Trophoblast cell (in vitro differentiated cells and primary cell): ENCODE measurements at regions not wholly inside any gene's neighbourhood (a gene's known extent, or its start where the extent isn't known, plus 50 kb on each side); places are given as distances from the start of the nearest gene placed in this dataset.

Experiments used
- DNase-seq, 2 donors: peaks; one replicate each; pipeline ENCODE4 v3.0.0-alpha.2; 2016
- H2AFZ ChIP-seq: 2 replicates; pipeline ENCODE4 v1.6.1; 2013; ENCODE audit warnings: low read length, moderate library complexity, mild to moderate bottlenecking; ENCODE audit not compliant: insufficient read depth, poor library complexity
- H2AK5ac ChIP-seq: 2 replicates; pipeline ENCODE4 v1.6.1; 2013; ENCODE audit warnings: mild to moderate bottlenecking, low read length
- H2BK120ac ChIP-seq: 2 replicates; pipeline ENCODE4 v1.6.1; 2013; ENCODE audit warnings: low read length, mild to moderate bottlenecking, moderate library complexity; ENCODE audit not compliant: insufficient read depth, poor library complexity
- H2BK12ac ChIP-seq: 2 replicates; pipeline ENCODE4 v1.6.1; 2013; ENCODE audit warnings: mild to moderate bottlenecking, low read length, moderate library complexity
- H2BK5ac ChIP-seq: 2 replicates; pipeline ENCODE4 v1.6.1; 2013; ENCODE audit warnings: low read length, low read depth, moderate library complexity, mild to moderate bottlenecking; ENCODE audit not compliant: poor library complexity
- H3K14ac ChIP-seq: 2 replicates; pipeline ENCODE4 v1.6.1; 2013; ENCODE audit warnings: mild to moderate bottlenecking, low read length
- H3K18ac ChIP-seq: 2 replicates; pipeline ENCODE4 v1.6.1; 2013; ENCODE audit warnings: mild to moderate bottlenecking, low read length
- H3K23ac ChIP-seq: 2 replicates; pipeline ENCODE4 v1.6.1; 2013; ENCODE audit warnings: low read length
- H3K27ac ChIP-seq: 2 replicates; pipeline ENCODE4 v1.5.1; 2013; ENCODE audit warnings: low read depth, mild to moderate bottlenecking, inconsistent platforms, low read length, moderate library complexity
- H3K27me3 ChIP-seq: 2 replicates; pipeline ENCODE4 v1.6.1; 2013; ENCODE audit warnings: inconsistent platforms, mild to moderate bottlenecking, low read length, moderate library complexity; ENCODE audit not compliant: insufficient read depth
- H3K36me3 ChIP-seq, 2 experiments: 1 replicate in 1 of 2; 2 replicates in 1 of 2; pipeline ENCODE4 v1.6.1; 2013; ENCODE audit warnings: low read length in 2 of 2, mild to moderate bottlenecking in 2 of 2, moderate library complexity in 1 of 2; ENCODE audit not compliant: insufficient read depth in 2 of 2, control insufficient read depth in 1 of 2
- H3K4ac ChIP-seq: 2 replicates; pipeline ENCODE4 v1.6.1; 2013; ENCODE audit warnings: low read depth, mild to moderate bottlenecking, low read length, moderate library complexity
- H3K4me1 ChIP-seq, 2 experiments: 1 replicate in 1 of 2; 2 replicates in 1 of 2; pipeline ENCODE4 v1.6.1; 2013; ENCODE audit warnings: low read length in 2 of 2, mild to moderate bottlenecking in 2 of 2, moderate library complexity in 1 of 2; ENCODE audit not compliant: insufficient read depth in 2 of 2, control insufficient read depth in 1 of 2
- H3K4me2 ChIP-seq: 2 replicates; pipeline ENCODE4 v1.6.1; 2013; ENCODE audit warnings: inconsistent platforms, mild to moderate bottlenecking, low read length, moderate library complexity
- H3K4me3 ChIP-seq: 2 replicates; pipeline ENCODE4 v1.5.1; 2013; ENCODE audit warnings: mild to moderate bottlenecking, low read depth, low read length, inconsistent platforms
- H3K79me1 ChIP-seq: one replicate; pipeline ENCODE4 v1.6.1; 2013; ENCODE audit warnings: low read length
- H3K79me2 ChIP-seq: 2 replicates; pipeline ENCODE4 v1.6.1; 2013; ENCODE audit warnings: low read length, mild to moderate bottlenecking; ENCODE audit not compliant: control insufficient read depth, insufficient read depth, poor library complexity
- H3K9ac ChIP-seq: 2 replicates; pipeline ENCODE4 v1.6.1; 2013; ENCODE audit warnings: mild to moderate bottlenecking, low read length
- H3K9me3 ChIP-seq: 2 replicates; pipeline ENCODE4 v1.6.1; 2013; ENCODE audit warnings: low read depth, mild to moderate bottlenecking, control low read depth, inconsistent platforms, low read length; ENCODE audit not compliant: insufficient read depth
- H4K12ac ChIP-seq: 2 replicates; pipeline ENCODE4 v1.6.1; 2013; ENCODE audit warnings: low read depth, mild to moderate bottlenecking, low read length, moderate library complexity
- H4K8ac ChIP-seq: 2 replicates; pipeline ENCODE4 v1.6.1; 2013; ENCODE audit warnings: low read depth, mild to moderate bottlenecking, low read length, moderate library complexity
- H4K91ac ChIP-seq: one replicate; pipeline ENCODE4 v1.6.1; 2013; ENCODE audit warnings: low read depth, mild to moderate bottlenecking, low read length, moderate library complexity
- WGBS: extraction: QIAGEN DNeasy Blood & Tissue Kit; methylation state at CpG from one replicate; pipeline ENCODE4 v1.1.7; 2013; ENCODE audit warnings: missing lambda C conversion rate; ENCODE audit not compliant: insufficient read length, insufficient coverage; ENCODE audit errors: extremely low coverage; 5-methylcytosine and 5-hydroxymethylcytosine counted together

GRCh38 chr5:74935752-74936091, 69.5 kb upstream of the FAM169A start:
- no peaks in the 10 kb centered on the region for H3K27me3 ChIP-seq
- H3K4me1 ChIP-seq, result no peaks in the 10 kb centered on the region
- H3K27ac ChIP-seq, result no peak overlapping the region
- no peak overlapping the region for H2AK5ac ChIP-seq
- no peak overlapping the region for H2BK12ac ChIP-seq
- no peak overlapping the region for H3K18ac ChIP-seq
- H2BK5ac ChIP-seq, result no peak overlapping the region
- no peaks in the 10 kb centered on the region for H3K79me2 ChIP-seq
- no peak overlapping the region for H2BK120ac ChIP-seq
- H3K23ac ChIP-seq, result no peak overlapping the region
- no peak overlapping the region for H3K4me2 ChIP-seq
- H4K12ac ChIP-seq, result no peak overlapping the region
- H3K9me3 ChIP-seq, result no peaks in the 10 kb centered on the region
- H4K8ac ChIP-seq, result no peak overlapping the region
- no peak overlapping the region for H4K91ac ChIP-seq
- H3K14ac ChIP-seq, result no peak overlapping the region
- H3K79me1 ChIP-seq, result no peaks in the 10 kb centered on the region
- no peak overlapping the region for H3K4ac ChIP-seq
- H3K9ac ChIP-seq, result no peak overlapping the region
- H3K36me3 ChIP-seq, result no peaks in the 10 kb centered on the region
- no CpG with 5 or more reads among the region's 4 CpGs for WGBS
- no peak overlapping the region for H3K4me3 ChIP-seq
- DNase-seq, result no peak
- no peak overlapping the region for H2AFZ ChIP-seq

GRCh38 chr5:74934949-74935751, 69.0 kb upstream of the FAM169A start:
- Histone ChIP-seq H2AK5ac (no peak overlapping the region), H4K8ac (no peak overlapping the region), H3K18ac (no peak overlapping the region), H2BK12ac (no peak overlapping the region), H2BK5ac (no peak overlapping the region), H4K12ac (no peak overlapping the region), H3K36me3 (no peaks in the 10 kb centered on the region), H3K14ac (no peak overlapping the region), H3K79me2 (no peaks in the 10 kb centered on the region), H3K27ac (no peak overlapping the region), H4K91ac (no peak overlapping the region), H3K4me3 (no peak overlapping the region), H3K4me2 (no peak overlapping the region), H2BK120ac (no peak overlapping the region), H3K9me3 (no peaks in the 10 kb centered on the region), H3K23ac (no peak overlapping the region), H3K4ac (no peak overlapping the region), H3K27me3 (no peaks in the 10 kb centered on the region), H3K79me1 (no peaks in the 10 kb centered on the region), H3K9ac (no peak overlapping the region), H2AFZ (no peak overlapping the region), H3K4me1 (no peaks in the 10 kb centered on the region)
- WGBS, result no CpG with 5 or more reads among the region's 9 CpGs
- no peak for DNase-seq

- Histone ChIP-seq H3K79me1 (no peaks in the 10 kb centered on the region), H3K14ac (no peak overlapping the region), H4K12ac (no peak overlapping the region), H3K4me1 (no peaks in the 10 kb centered on the region), H3K79me2 (no peaks in the 10 kb centered on the region), H2AK5ac (no peak overlapping the region), H3K4ac (no peak overlapping the region), H4K8ac (no peak overlapping the region), H3K4me3 (no peak overlapping the region), H2AFZ (no peak overlapping the region), H3K23ac (no peak overlapping the region), H2BK5ac (no peak overlapping the region), H3K18ac (no peak overlapping the region), H3K9me3 (no peaks in the 10 kb centered on the region), H3K9ac (no peak overlapping the region), H4K91ac (no peak overlapping the region), H3K36me3 (no peaks in the 10 kb centered on the region), H3K27me3 (no peaks in the 10 kb centered on the region), H2BK12ac (no peak overlapping the region), H2BK120ac (no peak overlapping the region), H3K27ac (no peak overlapping the region), H3K4me2 (no peak overlapping the region)
- WGBS, result no CpG with 5 or more reads among the region's 2 CpGs
- DNase-seq, result no peak
These were observed 61.1 kb upstream of the FAM169A start for GRCh38 chr5:74927336-74927735.

DNA sequence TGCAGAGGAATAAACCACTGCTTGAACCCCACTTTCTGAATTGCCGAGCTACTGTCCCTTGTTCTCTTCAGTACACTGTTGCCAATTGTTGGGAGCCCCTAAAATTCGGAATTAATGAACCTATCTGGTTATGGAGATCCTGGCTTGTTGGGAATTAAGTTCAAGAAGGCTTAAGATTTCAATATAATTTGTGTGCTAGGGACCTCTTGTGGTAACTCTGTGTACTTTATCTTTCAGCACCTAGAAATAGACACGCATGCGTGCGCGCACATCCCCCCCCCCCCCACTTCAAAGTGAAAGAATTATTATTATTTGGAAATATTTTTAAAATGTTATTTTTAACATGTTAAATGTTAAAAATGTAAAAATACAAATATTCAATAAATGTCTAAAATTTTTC, 53.3 kb upstream of the FAM169A start:
- no peak overlapping the region for H3K27ac ChIP-seq
- no peak overlapping the region for H4K8ac ChIP-seq
- peak; percentile 8 to 72 for DNase-seq
- no peaks in the 10 kb centered on the region for H3K79me1 ChIP-seq
- no peak overlapping the region for H4K12ac ChIP-seq
- H2BK5ac ChIP-seq, result no peak overlapping the region
- no CpG with 5 or more reads among the region's 6 CpGs for WGBS
- no peak overlapping the region for H4K91ac ChIP-seq
- H2AK5ac ChIP-seq, result no peak overlapping the region
- H3K4me3 ChIP-seq, result no peak overlapping the region
- H3K36me3 ChIP-seq, result no peaks in the 10 kb centered on the region
- H3K14ac ChIP-seq, result no peak overlapping the region
- no peak overlapping the region for H3K4me2 ChIP-seq
- no peak overlapping the region for H3K4ac ChIP-seq
- no peak overlapping the region for H2BK120ac ChIP-seq
- no peaks in the 10 kb centered on the region for H3K79me2 ChIP-seq
- no peak overlapping the region for H3K9ac ChIP-seq
- no peaks in the 10 kb centered on the region for H3K4me1 ChIP-seq
- no peak overlapping the region for H2AFZ ChIP-seq
- H3K27me3 ChIP-seq, result no peaks in the 10 kb centered on the region
- H3K23ac ChIP-seq, result no peak overlapping the region
- no peaks in the 10 kb centered on the region for H3K9me3 ChIP-seq
- H2BK12ac ChIP-seq, result no peak overlapping the region
- no peak overlapping the region for H3K18ac ChIP-seq
